K562 (cell line): ENCODE measurements at regions not wholly inside any gene's neighbourhood (a gene's known extent, or its start where the extent isn't known, plus 50 kb on each side); places are given as distances from the start of the nearest gene placed in this dataset.

Experiments
- ATAC-seq: fragments of 200-7000 bp; cut with Tn5 transposase; 3 replicates; pipeline ENCODE4 v1.9.1; 2020; ENCODE audit warnings: moderate library complexity
- BruUV-seq: library from RNA; stranded (reverse); fragments of 400-500 nt; replicated peaks from 2 replicates; lab custom pipeline; 2021; lab: Mats Ljungman, UMichigan
- CTCF ChIA-PET: fragments of 300-600 bp; formaldehyde crosslinking; extraction: SDS; loops from one replicate; lab custom pipeline; 2021; ENCODE audit warnings: low intra/inter-chr PET ratio; lab: Yijun Ruan, JAX
- POLR2A ChIA-PET: fragments of 300-600, 350-650 bp; sonication (Branson Sonifier 250); formaldehyde crosslinking; extraction: SDS; loops from one replicate; lab custom pipeline; 2021; ENCODE audit warnings: antibody characterized with exemption, inconsistent platforms; lab: Yijun Ruan, JAX
- DNase-seq, 4 experiments: peaks; one replicate each; pipeline versions ENCODE4 v3.0.0 to v3.0.0-alpha.2; 2011 to 2018; ENCODE audit warnings: low spot score in 3 of 4, mixed read lengths in 3 of 4; ENCODE audit errors: extremely low read depth in 1 of 4
- FAIRE-seq: peaks from 2 replicates; lab custom pipeline; 2011; peaks lifted over from hg19 to GRCh38; lab: Jason Lieb, UNC
- H2AFZ ChIP-seq: 2 replicates; pipeline ENCODE4 v1.6.0; 2011; ENCODE audit warnings: low read depth, low read length, control low read depth, inconsistent platforms
- H3K27ac ChIP-seq: fragments of 200-600 bp; 3 replicates; pipeline ENCODE4 v1.8.0; 2011; ENCODE audit warnings: low read depth, mild to moderate bottlenecking, control low read depth, inconsistent platforms, low read length, moderate library complexity, mixed read lengths; ENCODE audit errors: extremely low read depth
- H3K27me3 ChIP-seq, 2 experiments: fragments of 300-600 bp in 1 of 2; 2 replicates in 1 of 2; 3 replicates in 1 of 2; pipeline versions ENCODE4 v1.6.0 to v1.8.0; 2011; ENCODE audit warnings: inconsistent platforms in 2 of 2, low read length in 2 of 2, mild to moderate bottlenecking in 1 of 2, mixed read lengths in 1 of 2, moderate library complexity in 1 of 2; ENCODE audit not compliant: control insufficient read depth in 2 of 2, insufficient read depth in 2 of 2
- H3K36me3 ChIP-seq: fragments of 300-600 bp; 3 replicates; pipeline ENCODE4 v1.8.0; 2011; ENCODE audit warnings: mild to moderate bottlenecking, low read length, inconsistent platforms; ENCODE audit not compliant: control insufficient read depth, insufficient read depth
- H3K4me1 ChIP-seq, 2 experiments: fragments of 200-600 bp in 1 of 2; replicated peaks in 1 of 2; 2 replicates in 1 of 2; 3 replicates in 1 of 2; pipeline versions ENCODE4 v1.5.1 to v1.8.0; 2011; ENCODE audit warnings: inconsistent platforms in 2 of 2, low read length in 2 of 2, mild to moderate bottlenecking in 1 of 2, mixed read lengths in 1 of 2, moderate library complexity in 1 of 2; ENCODE audit not compliant: control insufficient read depth in 2 of 2, insufficient read depth in 2 of 2
- H3K4me2 ChIP-seq: 2 replicates; pipeline ENCODE4 v1.6.1; 2011; ENCODE audit warnings: low read length, control low read depth, inconsistent platforms, mixed read lengths; ENCODE audit not compliant: insufficient read depth
- H3K4me3 ChIP-seq: fragments of 200-600 bp; sonication (generic), shearing (Covaris generic); 2 replicates; pipeline ENCODE4 v1.5.1; 2016; ENCODE audit warnings: control low read depth, inconsistent platforms
- H3K79me2 ChIP-seq: fragments of 200-600 bp; 3 replicates; pipeline ENCODE4 v1.8.0; 2011; ENCODE audit warnings: low read length, inconsistent platforms; ENCODE audit not compliant: control insufficient read depth, insufficient read depth
- H3K9ac ChIP-seq, 2 experiments: 2 replicates each; pipeline versions ENCODE4 v1.6.0 to v1.6.1; 2011; ENCODE audit warnings: low read depth in 2 of 2, low read length in 2 of 2, control low read depth in 1 of 2, inconsistent platforms in 1 of 2, mild to moderate bottlenecking in 1 of 2, mixed read lengths in 1 of 2; ENCODE audit not compliant: insufficient read depth in 1 of 2
- H3K9me1 ChIP-seq: one replicate; pipeline ENCODE4 v1.6.0; 2011; ENCODE audit warnings: inconsistent platforms, mild to moderate bottlenecking, low read length, moderate library complexity; ENCODE audit not compliant: control insufficient read depth, insufficient read depth
- H3K9me3 ChIP-seq: replicated peaks from 2 replicates; pipeline ENCODE4 v1.5.1; 2011; ENCODE audit warnings: low read depth, low read length, inconsistent platforms; ENCODE audit not compliant: control insufficient read depth, insufficient read depth
- H4K20me1 ChIP-seq: replicated peaks from 2 replicates; pipeline ENCODE4 v1.6.1; 2011; ENCODE audit warnings: low read length, inconsistent platforms, mixed read lengths; ENCODE audit not compliant: control insufficient read depth, insufficient read depth
- ARID3B ChIP-seq: fragments of 250-450 bp; sonication (Bioruptor Pico); IDR thresholded peaks from 2 replicates; pipeline ENCODE4 v1.4.0; 2020; ENCODE audit warnings: borderline replicate concordance
- CREB1 ChIP-seq, 2 experiments: sonication (generic) in 1 of 2; formaldehyde crosslinking in 1 of 2; IDR thresholded peaks; 2 replicates each; pipeline versions ENCODE4 v1.6.1 to v1.8.0; 2012 to 2022; ENCODE audit warnings: inconsistent platforms in 1 of 2, mild to moderate bottlenecking in 1 of 2, missing genetic modification reagents in 1 of 2, moderate library complexity in 1 of 2
- CUX1 ChIP-seq: fragments of 200-800 bp; sonication (Bioruptor generic); IDR thresholded peaks from 2 replicates; pipeline ENCODE4 v1.6.1; 2016; ENCODE audit warnings: missing genetic modification characterization, missing compliant biosample characterization
- GATAD2A ChIP-seq: fragments of 450-650 bp; IDR thresholded peaks from 2 replicates; pipeline ENCODE4 v1.6.1; 2017
- HDAC3 ChIP-seq: fragments of 450-650 bp; IDR thresholded peaks from 2 replicates; pipeline ENCODE4 v1.6.1; 2018; ENCODE audit warnings: borderline replicate concordance, mild to moderate bottlenecking, moderate library complexity; ENCODE audit not compliant: partially characterized antibody
- MAFF ChIP-seq: IDR thresholded peaks from 2 replicates; pipeline ENCODE4 v1.6.1; 2012; ENCODE audit warnings: low read length, improper control_type of control experiment
- PHB ChIP-seq: fragments of 250-450 bp; sonication (Bioruptor Pico); IDR thresholded peaks from 2 replicates; pipeline ENCODE4 v1.5.0; 2021
- RAD21 ChIP-seq, 2 experiments: fragments of 250-450 bp in 1 of 2; fragments of 450-650 bp in 1 of 2; sonication (Bioruptor Pico) in 1 of 2; formaldehyde crosslinking in 1 of 2; IDR thresholded peaks in 1 of 2; conservative IDR thresholded peaks in 1 of 2; 2 replicates each; pipeline versions ENCODE4 v1.4.0 to v1.8.0; 2020 to 2022; ENCODE audit warnings: mild to moderate bottlenecking in 2 of 2, moderate library complexity in 1 of 2
- RBBP5 ChIP-seq: fragments of 200-600 bp; sonication (generic); IDR thresholded peaks from 2 replicates; pipeline ENCODE4 v1.6.1; 2012; ENCODE audit warnings: borderline replicate concordance, mild to moderate bottlenecking, low read length, control low read depth, inconsistent platforms; ENCODE audit not compliant: insufficient read depth, poor library complexity, severe bottlenecking
- ZNF785 ChIP-seq: fragments of 250-450 bp; sonication (Bioruptor Pico); IDR thresholded peaks from 2 replicates; pipeline ENCODE4 v1.4.0; 2020; ENCODE audit warnings: mild to moderate bottlenecking
- WGBS: fragments of 100-300 bp; shearing (Covaris generic); methylation state at CpG from one replicate; pipeline ENCODE4 v1.1.6; 2016; ENCODE audit warnings: low coverage, mixed read lengths; ENCODE audit not compliant: insufficient coverage; ENCODE audit errors: missing lambda C conversion rate; 5-methylcytosine and 5-hydroxymethylcytosine counted together
- in situ Hi-C: fragments of 300-500 bp; cut with MboI; formaldehyde crosslinking; loops from 4 replicates; pipeline ENCODE4 v1.15.0; 2018; ENCODE audit warnings: inconsistent platforms, mixed read lengths
- intact Hi-C: fragments of 100-400 bp; cut with micrococcal nuclease; formaldehyde crosslinking; loops from 2 replicates; pipeline ENCODE4 v1.14.2; 2022
- TF ChIP-seq, protein P1 (sequence below): fragments of 250-450 bp; sonication (Bioruptor Pico); IDR thresholded peaks from 2 replicates; pipeline ENCODE4 v1.8.0; 2021; ENCODE audit warnings: moderate library complexity, mild to moderate bottlenecking, inconsistent platforms

- Histone ChIP-seq H3K9me3 (no peaks in the 10 kb centered on the region; the same call in 1 of the 2 replicates), H2AFZ (no peak overlapping the region), H3K27ac (no peak overlapping the region), H3K36me3 (no peaks in the 10 kb centered on the region), H3K9ac (no peak overlapping the region), H3K27me3 (peaks cover 0 to 4% of the 10 kb centered on the region in 2 experiments; a peak in 1 of 5 replicates), H3K9me1 (no peaks in the 10 kb centered on the region), H3K4me3 (no peak overlapping the region), H3K79me2 (no peaks in the 10 kb centered on the region), H3K4me1 (peaks cover 0 to 9% of the 10 kb centered on the region in 2 experiments; a peak in 2 of 5 replicates), H4K20me1 (no peaks in the 10 kb centered on the region), H3K4me2 (no peak overlapping the region)
- in situ Hi-C loops (no loop called here), intact Hi-C loops (no loop called here)
- FAIRE-seq (no peak), DNase-seq (no peak), ATAC-seq (no peak)
- ChIA-PET POLR2A (interaction anchor here (1.5 kb wide), 1 partner anchor 11 kb away, joined by 6 read pairs; no protein-coding TSS in a partner anchor), CTCF (no interaction called here)
- BruUV-seq = no TSS peak
- WGBS = 39% methylated on average over 9 of the region's 9 CpGs
- TF ChIP-seq, protein P1, sequence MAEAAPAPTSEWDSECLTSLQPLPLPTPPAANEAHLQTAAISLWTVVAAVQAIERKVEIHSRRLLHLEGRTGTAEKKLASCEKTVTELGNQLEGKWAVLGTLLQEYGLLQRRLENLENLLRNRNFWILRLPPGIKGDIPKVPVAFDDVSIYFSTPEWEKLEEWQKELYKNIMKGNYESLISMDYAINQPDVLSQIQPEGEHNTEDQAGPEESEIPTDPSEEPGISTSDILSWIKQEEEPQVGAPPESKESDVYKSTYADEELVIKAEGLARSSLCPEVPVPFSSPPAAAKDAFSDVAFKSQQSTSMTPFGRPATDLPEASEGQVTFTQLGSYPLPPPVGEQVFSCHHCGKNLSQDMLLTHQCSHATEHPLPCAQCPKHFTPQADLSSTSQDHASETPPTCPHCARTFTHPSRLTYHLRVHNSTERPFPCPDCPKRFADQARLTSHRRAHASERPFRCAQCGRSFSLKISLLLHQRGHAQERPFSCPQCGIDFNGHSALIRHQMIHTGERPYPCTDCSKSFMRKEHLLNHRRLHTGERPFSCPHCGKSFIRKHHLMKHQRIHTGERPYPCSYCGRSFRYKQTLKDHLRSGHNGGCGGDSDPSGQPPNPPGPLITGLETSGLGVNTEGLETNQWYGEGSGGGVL (CRISPR knock-in tag) = no peak
- no peak for TF ChIP-seq RBBP5
- TF ChIP-seq CUX1 (CRISPR knock-in tag) = no peak
- no peak for TF ChIP-seq PHB
- TF ChIP-seq RAD21 (CRISPR knock-in tag; conservative IDR thresholded peaks at IDR 0.05 in 1 of 2, IDR thresholded peaks at IDR 0.05 in 1 of 2) = no peak
- no peak for TF ChIP-seq ARID3B (CRISPR knock-in tag)
- TF ChIP-seq CREB1 (IDR thresholded peaks at IDR 0.05) = no peak
- TF ChIP-seq CREB1 (CRISPR knock-in tag; IDR thresholded peaks at IDR 0.05) = no peak
- TF ChIP-seq GATAD2A = no peak
- no peak for TF ChIP-seq ZNF785 (CRISPR knock-in tag)
- TF ChIP-seq MAFF = no peak
- TF ChIP-seq HDAC3 = no peak
Observed at GRCh38 chr15:87763837-87764236, 492.7 kb downstream of the NTRK3 start.
